Progenitor cell of endocrine pancreas (in vitro differentiated cells): ENCODE measurements at regions not wholly inside any gene's neighbourhood (a gene's known extent, or its start where the extent isn't known, plus 50 kb on each side); places are given as distances from the start of the nearest gene placed in this dataset.

ENCODE experiments used
- DNase-seq: peaks from one replicate; pipeline ENCODE4 v3.0.0; 2021; ENCODE audit warnings: low spot score; ENCODE audit not compliant: unreplicated experiment
- H3K27ac Mint-ChIP-seq: 2 replicates; pipeline ENCODE4 v1.8.0; 2021; ENCODE audit warnings: mild to moderate bottlenecking, moderate library complexity, mixed read lengths
- H3K27me3 Mint-ChIP-seq: 2 replicates; pipeline ENCODE4 v1.8.0; 2021; ENCODE audit warnings: mixed read lengths
- H3K36me3 Mint-ChIP-seq: 2 replicates; pipeline ENCODE4 v1.8.0; 2022; ENCODE audit warnings: mixed read lengths; ENCODE audit not compliant: insufficient read depth
- H3K4me1 Mint-ChIP-seq: 2 replicates; pipeline ENCODE4 v1.8.0; 2021; ENCODE audit warnings: low read depth, mixed read lengths
- H3K4me3 Mint-ChIP-seq: 2 replicates; pipeline ENCODE4 v1.8.0; 2021; ENCODE audit warnings: low read depth, mild to moderate bottlenecking, moderate library complexity, mixed read lengths
- H3K9me3 Mint-ChIP-seq: 2 replicates; pipeline ENCODE4 v1.8.0; 2021; ENCODE audit warnings: low read depth, mixed read lengths
- TF ChIP-seq, protein P1 (sequence below): fragments of 200-600 bp; sonication (generic); IDR thresholded peaks from one replicate; pipeline ENCODE4 v1.5.0; 2021; ENCODE audit warnings: antibody characterized with exemption, mild to moderate bottlenecking; ENCODE audit not compliant: unreplicated experiment

- H3K36me3 Mint-ChIP-seq = no peaks in the 10 kb centered on the region
- no peak overlapping the region for H3K27ac Mint-ChIP-seq
- no peak overlapping the region for H3K4me3 Mint-ChIP-seq
- peaks cover 13% of the 10 kb centered on the region for H3K27me3 Mint-ChIP-seq
- no peaks in the 10 kb centered on the region for H3K9me3 Mint-ChIP-seq
- no peaks in the 10 kb centered on the region for H3K4me1 Mint-ChIP-seq
- TF ChIP-seq, protein P1, sequence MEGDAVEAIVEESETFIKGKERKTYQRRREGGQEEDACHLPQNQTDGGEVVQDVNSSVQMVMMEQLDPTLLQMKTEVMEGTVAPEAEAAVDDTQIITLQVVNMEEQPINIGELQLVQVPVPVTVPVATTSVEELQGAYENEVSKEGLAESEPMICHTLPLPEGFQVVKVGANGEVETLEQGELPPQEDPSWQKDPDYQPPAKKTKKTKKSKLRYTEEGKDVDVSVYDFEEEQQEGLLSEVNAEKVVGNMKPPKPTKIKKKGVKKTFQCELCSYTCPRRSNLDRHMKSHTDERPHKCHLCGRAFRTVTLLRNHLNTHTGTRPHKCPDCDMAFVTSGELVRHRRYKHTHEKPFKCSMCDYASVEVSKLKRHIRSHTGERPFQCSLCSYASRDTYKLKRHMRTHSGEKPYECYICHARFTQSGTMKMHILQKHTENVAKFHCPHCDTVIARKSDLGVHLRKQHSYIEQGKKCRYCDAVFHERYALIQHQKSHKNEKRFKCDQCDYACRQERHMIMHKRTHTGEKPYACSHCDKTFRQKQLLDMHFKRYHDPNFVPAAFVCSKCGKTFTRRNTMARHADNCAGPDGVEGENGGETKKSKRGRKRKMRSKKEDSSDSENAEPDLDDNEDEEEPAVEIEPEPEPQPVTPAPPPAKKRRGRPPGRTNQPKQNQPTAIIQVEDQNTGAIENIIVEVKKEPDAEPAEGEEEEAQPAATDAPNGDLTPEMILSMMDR = no peak
- no peak for DNase-seq
These were observed 241.2 kb downstream of the DNAJB9 start for GRCh38 chr7:108810756-108811385.

DNA sequence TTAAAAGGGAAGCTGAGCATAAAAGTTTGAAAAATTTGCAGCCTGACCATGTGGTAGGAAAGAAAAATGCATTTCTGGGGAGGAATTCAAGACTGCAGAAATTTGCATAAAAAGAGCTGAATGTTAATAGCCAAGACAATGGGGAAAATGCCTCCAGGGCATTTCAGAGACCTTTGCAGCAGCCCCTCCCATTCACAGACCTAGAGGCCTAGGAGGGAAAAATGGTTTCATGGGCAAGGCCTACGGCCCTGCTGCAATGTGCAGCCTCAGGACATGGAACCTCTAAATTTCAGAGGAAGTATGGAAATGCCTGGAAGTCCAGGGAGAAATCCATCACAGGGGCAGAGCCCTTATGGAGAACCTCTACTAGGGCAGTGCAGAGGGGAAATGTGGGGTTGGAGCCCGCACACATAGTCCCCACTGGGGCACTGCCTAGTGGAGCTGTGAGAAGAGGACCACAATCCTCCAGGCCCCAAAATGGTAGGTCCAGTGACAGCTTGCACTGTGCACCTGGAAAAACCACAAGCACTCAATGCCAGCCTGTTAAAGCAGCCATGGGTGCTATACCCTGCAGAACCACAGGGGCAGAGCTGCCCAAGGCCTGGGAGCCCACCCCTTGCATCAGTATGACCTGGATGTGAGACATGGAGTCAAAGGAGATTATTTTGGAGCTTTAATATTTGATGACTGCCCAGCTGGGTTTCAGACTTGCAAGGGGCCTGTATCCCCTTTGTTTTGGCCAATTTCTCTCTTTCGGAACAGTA is 243.8 kb downstream of the DNAJB9 start:
- peaks cover 17% of the 10 kb centered on the region for H3K27me3 Mint-ChIP-seq
- H3K9me3 Mint-ChIP-seq = no peaks in the 10 kb centered on the region
- DNase-seq = no peak
- no peak overlapping the region for H3K27ac Mint-ChIP-seq
- TF ChIP-seq, protein P1 = no peak
- no peaks in the 10 kb centered on the region for H3K36me3 Mint-ChIP-seq
- H3K4me1 Mint-ChIP-seq = no peaks in the 10 kb centered on the region
- H3K4me3 Mint-ChIP-seq = no peak overlapping the region

DNA sequence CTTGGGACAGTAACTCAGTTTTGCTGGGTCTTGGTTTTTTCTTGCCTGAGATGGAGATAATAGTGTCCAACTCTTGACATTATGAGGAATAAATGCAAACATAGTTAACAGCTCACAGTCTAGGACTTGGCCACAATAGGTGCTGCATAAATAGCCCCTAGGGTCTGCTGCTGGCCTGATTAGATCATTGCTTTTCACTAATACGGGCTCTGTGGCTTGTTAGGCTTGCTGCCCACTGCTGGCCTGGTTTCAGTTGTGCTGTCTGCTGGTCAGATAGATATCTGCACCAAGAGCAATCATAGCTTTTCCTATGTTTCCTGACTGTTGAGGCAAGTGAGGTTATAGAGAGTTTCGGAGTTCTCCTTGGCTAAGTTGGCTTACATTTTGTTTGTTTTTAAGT is 246.1 kb downstream of the DNAJB9 start:
- no peaks in the 10 kb centered on the region for H3K36me3 Mint-ChIP-seq
- TF ChIP-seq, protein P1 = no peak
- no peak overlapping the region for H3K4me3 Mint-ChIP-seq
- no peaks in the 10 kb centered on the region for H3K4me1 Mint-ChIP-seq
- DNase-seq = no peak
- peaks cover 11% of the 10 kb centered on the region for H3K27me3 Mint-ChIP-seq
- no peak overlapping the region for H3K27ac Mint-ChIP-seq
- peaks cover 3% of the 10 kb centered on the region for H3K9me3 Mint-ChIP-seq

DNA sequence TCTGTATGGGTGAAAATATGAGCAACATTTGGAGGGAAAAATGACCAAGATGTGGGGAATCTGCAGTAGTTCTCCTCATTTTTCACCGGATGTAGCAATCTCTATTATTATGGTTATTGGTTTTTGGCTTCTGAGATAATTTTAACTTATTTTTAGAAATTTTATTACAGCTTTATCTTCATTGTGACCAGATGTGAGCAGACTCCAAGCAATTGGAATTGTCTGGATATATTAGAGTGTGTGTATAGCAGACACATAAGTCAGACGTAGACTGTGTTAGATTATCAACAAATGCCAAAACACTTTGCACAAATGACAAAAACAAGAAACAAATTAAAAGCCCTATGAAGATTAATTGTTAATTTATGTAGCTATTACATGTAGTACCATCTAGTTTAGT is 249.1 kb downstream of the DNAJB9 start:
- Mint-ChIP-seq H3K27ac (no peak overlapping the region), H3K36me3 (no peaks in the 10 kb centered on the region), H3K27me3 (peaks cover 15% of the 10 kb centered on the region), H3K9me3 (peaks cover 3% of the 10 kb centered on the region), H3K4me3 (no peak overlapping the region), H3K4me1 (no peaks in the 10 kb centered on the region)
- TF ChIP-seq, protein P1 = no peak
- DNase-seq = no peak

DNA sequence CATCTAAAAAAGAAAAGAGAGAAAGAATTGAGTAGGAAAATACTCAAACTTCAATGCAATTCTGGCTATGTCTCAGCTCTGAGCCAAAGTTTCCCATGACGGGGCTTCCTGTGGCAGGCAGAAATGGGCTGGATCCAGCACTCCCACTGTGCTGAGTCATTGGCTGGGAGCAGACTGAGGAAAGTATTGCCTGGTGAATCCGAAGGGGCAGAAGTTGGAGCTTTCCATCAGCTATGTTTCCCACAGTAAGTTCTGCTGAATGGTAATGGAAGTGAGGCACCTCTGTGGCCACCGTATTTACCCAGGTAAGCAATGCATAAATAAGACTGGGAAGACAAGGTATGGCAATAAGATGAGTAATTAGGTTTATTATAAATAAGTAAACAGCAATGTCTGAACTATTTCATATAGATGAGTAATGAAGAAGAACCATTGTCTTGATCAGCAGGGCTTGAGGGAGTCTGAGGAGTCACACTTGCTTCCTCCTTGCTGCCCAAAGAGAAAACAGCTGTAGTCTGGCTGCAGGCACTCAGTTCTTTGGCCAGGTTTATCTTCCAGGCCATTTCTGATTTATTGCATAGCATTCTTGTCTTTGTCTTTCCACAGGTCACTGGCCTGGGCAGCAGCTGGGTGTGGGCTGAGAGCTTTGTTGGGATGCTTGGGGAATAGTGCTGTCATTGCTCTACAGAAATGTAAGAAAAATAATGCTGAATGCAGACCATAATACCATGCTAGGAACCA is 255.3 kb downstream of the DNAJB9 start:
- Mint-ChIP-seq H3K4me3 (no peak overlapping the region), H3K9me3 (no peaks in the 10 kb centered on the region), H3K4me1 (no peaks in the 10 kb centered on the region), H3K36me3 (no peaks in the 10 kb centered on the region), H3K27ac (no peak overlapping the region), H3K27me3 (peaks cover 10% of the 10 kb centered on the region)
- no peak for DNase-seq
- TF ChIP-seq, protein P1 = no peak
